ENCODE measurements at regions not wholly inside any gene's neighbourhood (a gene's known extent, or its start where the extent isn't known, plus 50 kb on each side); places are given as distances from the start of the nearest gene placed in this dataset.

GRCh38 chr5:161138751-161139455 is 286.9 kb upstream of the ATP10B start:
- Histone ChIP-seq H3K27ac (no peak overlapping the region), H3K36me3 (no peaks in the 10 kb centered on the region), H3K4me1 (no peaks in the 10 kb centered on the region), H3K4me2 (no peak overlapping the region), H3K4me3 (no peak overlapping the region), H3K27me3 (no peaks in the 10 kb centered on the region), H3K9ac (no peak overlapping the region), H3K9me3 (peaks cover 4% of the 10 kb centered on the region; the same call in 1 of the 2 replicates), H4K20me1 (no peaks in the 10 kb centered on the region)
- TF ChIP-seq Cebpa-rat (IDR thresholded peaks at IDR 0.05) = no peak

GRCh38 chr5:161134956-161135355 is 282.9 kb upstream of the ATP10B start:
- Histone ChIP-seq H3K27ac (no peak overlapping the region), H4K20me1 (no peaks in the 10 kb centered on the region), H3K4me3 (no peak overlapping the region), H3K27me3 (no peaks in the 10 kb centered on the region), H3K4me2 (no peak overlapping the region), H3K9ac (no peak overlapping the region), H3K9me3 (no peaks in the 10 kb centered on the region), H3K4me1 (no peaks in the 10 kb centered on the region), H3K36me3 (no peaks in the 10 kb centered on the region)
- no peak for TF ChIP-seq Cebpa-rat (IDR thresholded peaks at IDR 0.05)

GRCh38 chr5:161134083-161134482 is 282.1 kb upstream of the ATP10B start:
- Histone ChIP-seq H3K4me3 (no peak overlapping the region), H3K4me2 (no peak overlapping the region), H3K27ac (no peak overlapping the region), H3K9ac (no peak overlapping the region), H3K36me3 (no peaks in the 10 kb centered on the region), H3K27me3 (no peaks in the 10 kb centered on the region), H3K9me3 (no peaks in the 10 kb centered on the region), H3K4me1 (no peaks in the 10 kb centered on the region), H4K20me1 (no peaks in the 10 kb centered on the region)
- TF ChIP-seq Cebpa-rat (IDR thresholded peaks at IDR 0.05) = no peak

- Histone ChIP-seq H3K4me3 (no peak overlapping the region), H3K4me2 (no peak overlapping the region), H3K36me3 (no peaks in the 10 kb centered on the region), H3K27ac (no peak overlapping the region), H3K27me3 (no peaks in the 10 kb centered on the region), H3K9ac (no peak overlapping the region), H4K20me1 (no peaks in the 10 kb centered on the region), H3K4me1 (no peaks in the 10 kb centered on the region), H3K9me3 (no peaks in the 10 kb centered on the region)
- TF ChIP-seq Cebpa-rat (IDR thresholded peaks at IDR 0.05) = no peak
Observed at GRCh38 chr5:161115941-161116340, 263.9 kb upstream of the ATP10B start.

- no peaks in the 10 kb centered on the region for H3K27me3 ChIP-seq
- no peak overlapping the region for H3K4me2 ChIP-seq
Observed at GRCh38 chr5:161112371-161112770, 260.4 kb upstream of the ATP10B start.

GRCh38 chr5:161105525-161105924 is 253.5 kb upstream of the ATP10B start:
- Histone ChIP-seq H3K4me1 (no peaks in the 10 kb centered on the region), H4K20me1 (no peaks in the 10 kb centered on the region), H3K27ac (no peak overlapping the region), H3K4me3 (no peak overlapping the region), H3K4me2 (no peak overlapping the region), H3K36me3 (no peaks in the 10 kb centered on the region), H3K9ac (no peak overlapping the region), H3K9me3 (no peaks in the 10 kb centered on the region), H3K27me3 (no peaks in the 10 kb centered on the region)
- no peak for TF ChIP-seq Cebpa-rat (IDR thresholded peaks at IDR 0.05)

More at GRCh38 chr5:161112371-161112770, 260.4 kb upstream of the ATP10B start:
- H3K36me3 ChIP-seq = no peaks in the 10 kb centered on the region
- no peaks in the 10 kb centered on the region for H3K9me3 ChIP-seq
- TF ChIP-seq Cebpa-rat (IDR thresholded peaks at IDR 0.05) = no peak
- no peak overlapping the region for H3K4me3 ChIP-seq
- H3K4me1 ChIP-seq = no peaks in the 10 kb centered on the region
- H4K20me1 ChIP-seq = no peaks in the 10 kb centered on the region
- H3K9ac ChIP-seq = no peak overlapping the region
- no peak overlapping the region for H3K27ac ChIP-seq

GRCh38 chr5:161098516-161098915 is 246.5 kb upstream of the ATP10B start:
- Histone ChIP-seq H3K4me2 (no peak overlapping the region), H3K36me3 (no peaks in the 10 kb centered on the region)

GRCh38 chr5:161096581-161096980 is 244.6 kb upstream of the ATP10B start:
- no peak overlapping the region for H3K4me3 ChIP-seq
- no peak overlapping the region for H3K27ac ChIP-seq
- no peaks in the 10 kb centered on the region for H3K4me1 ChIP-seq
- H3K9me3 ChIP-seq = peaks cover 17% of the 10 kb centered on the region
- H3K27me3 ChIP-seq = no peaks in the 10 kb centered on the region
- no peak for TF ChIP-seq Cebpa-rat (IDR thresholded peaks at IDR 0.05)
- no peak overlapping the region for H3K4me2 ChIP-seq
- no peak overlapping the region for H3K9ac ChIP-seq
- H3K36me3 ChIP-seq = no peaks in the 10 kb centered on the region
- H4K20me1 ChIP-seq = no peaks in the 10 kb centered on the region

More at GRCh38 chr5:161098516-161098915, 246.5 kb upstream of the ATP10B start:
- Histone ChIP-seq H3K27me3 (no peaks in the 10 kb centered on the region), H3K9me3 (peaks cover 8% of the 10 kb centered on the region), H3K4me1 (no peaks in the 10 kb centered on the region), H3K4me3 (no peak overlapping the region), H3K27ac (no peak overlapping the region), H4K20me1 (no peaks in the 10 kb centered on the region), H3K9ac (no peak overlapping the region)
- TF ChIP-seq Cebpa-rat (IDR thresholded peaks at IDR 0.05) = no peak

- H3K27ac ChIP-seq = no peak overlapping the region
- H3K36me3 ChIP-seq = no peaks in the 10 kb centered on the region
- H3K9me3 ChIP-seq = peaks cover 17% of the 10 kb centered on the region
- no peak overlapping the region for H3K9ac ChIP-seq
- H3K27me3 ChIP-seq = no peaks in the 10 kb centered on the region
- TF ChIP-seq Cebpa-rat (IDR thresholded peaks at IDR 0.05) = no peak
- H3K4me1 ChIP-seq = no peaks in the 10 kb centered on the region
- H4K20me1 ChIP-seq = no peaks in the 10 kb centered on the region
- no peak overlapping the region for H3K4me2 ChIP-seq
- no peak overlapping the region for H3K4me3 ChIP-seq
Observed at GRCh38 chr5:161095953-161096352, 243.9 kb upstream of the ATP10B start.

- no peak overlapping the region for H3K4me3 ChIP-seq
- H3K4me2 ChIP-seq = no peak overlapping the region
- no peak for TF ChIP-seq Cebpa-rat (IDR thresholded peaks at IDR 0.05)
- H3K4me1 ChIP-seq = no peaks in the 10 kb centered on the region
- no peak overlapping the region for H3K9ac ChIP-seq
- H4K20me1 ChIP-seq = no peaks in the 10 kb centered on the region
- no peaks in the 10 kb centered on the region for H3K36me3 ChIP-seq
- no peaks in the 10 kb centered on the region for H3K27me3 ChIP-seq
- no peak overlapping the region for H3K27ac ChIP-seq
- peaks cover 17% of the 10 kb centered on the region for H3K9me3 ChIP-seq
Observed at GRCh38 chr5:161094411-161094810, 242.4 kb upstream of the ATP10B start.

- H3K9me3 ChIP-seq = peaks cover 17% of the 10 kb centered on the region
- no peak overlapping the region for H3K4me2 ChIP-seq
- no peaks in the 10 kb centered on the region for H3K27me3 ChIP-seq
- no peak for TF ChIP-seq Cebpa-rat (IDR thresholded peaks at IDR 0.05)
- no peaks in the 10 kb centered on the region for H4K20me1 ChIP-seq
- no peak overlapping the region for H3K9ac ChIP-seq
- no peak overlapping the region for H3K4me3 ChIP-seq
- no peak overlapping the region for H3K27ac ChIP-seq
- no peaks in the 10 kb centered on the region for H3K4me1 ChIP-seq
- no peaks in the 10 kb centered on the region for H3K36me3 ChIP-seq
Observed at GRCh38 chr5:161093100-161093499, 241.1 kb upstream of the ATP10B start.
